Stromal cell of bone marrow (primary cell): ENCODE measurements at regions not wholly inside any gene's neighbourhood (a gene's known extent, or its start where the extent isn't known, plus 50 kb on each side); places are given as distances from the start of the nearest gene placed in this dataset.
A peak's percentile ranks its signal among the peaks of the same experiment; 100 is the strongest.
"Not testable (repeated sequence)": the region's sequence is repeated elsewhere in the genome, so short reads cannot be mapped to it uniquely, and the experiment has no call there.

Source experiments
- DNase-seq: peaks from one replicate; pipeline ENCODE4 v3.0.0-alpha.2; 2012; ENCODE audit warnings: low read depth

- DNase-seq = not testable (repeated sequence)
These were observed 131.4 kb downstream of the MFAP3L start for GRCh38 chr4:169894767-169895166.

- no peak for DNase-seq
These were observed 128.1 kb upstream of the HPF1 start for GRCh38 chr4:169885893-169886292.

GRCh38 chr4:169881769-169882168, 124.0 kb upstream of the HPF1 start:
- no peak for DNase-seq

DNA sequence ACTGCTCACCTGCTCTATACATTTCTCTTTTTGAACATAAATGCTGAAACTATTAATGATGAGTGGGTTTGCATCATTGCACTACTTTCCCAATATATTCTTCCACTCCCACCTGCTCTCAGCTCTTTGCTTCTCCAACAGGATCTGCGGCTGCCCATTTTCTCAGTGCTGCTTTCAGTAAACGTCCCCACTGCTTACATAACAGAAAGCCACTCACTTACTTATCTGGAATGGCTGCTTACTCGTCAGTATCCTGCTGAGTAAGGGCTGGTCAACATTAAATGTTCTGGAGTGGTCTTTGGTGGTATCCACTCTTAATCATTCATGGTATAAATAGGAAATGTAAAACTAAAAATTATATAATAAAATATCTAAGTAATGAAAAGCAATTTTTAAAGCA, 112.8 kb upstream of the HPF1 start:
- DNase-seq = no peak

DNA sequence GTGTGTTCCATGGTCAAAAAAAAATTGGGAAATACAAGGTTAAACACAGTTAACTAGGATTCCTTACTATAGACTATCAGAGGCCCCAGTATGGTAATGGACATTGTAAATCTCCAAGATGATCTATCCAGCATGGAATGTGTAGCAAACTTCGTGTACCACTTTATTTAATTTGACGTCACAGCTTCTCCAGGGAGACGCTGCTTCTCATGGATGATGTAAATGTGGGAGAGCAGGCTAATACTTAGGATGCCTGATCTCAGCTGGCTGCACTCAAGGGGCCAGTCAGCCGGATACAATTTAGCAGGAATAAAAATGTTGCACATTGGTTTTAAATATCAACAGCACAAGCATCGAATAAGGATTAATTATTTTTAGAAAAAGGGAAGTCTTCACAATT, 111.7 kb upstream of the HPF1 start:
- no peak for DNase-seq

GRCh38 chr4:169861593-169861992, 103.8 kb upstream of the HPF1 start:
- DNase-seq = no peak

GRCh38 chr4:169859366-169860216, 101.8 kb upstream of the HPF1 start:
- DNase-seq = no peak

DNA sequence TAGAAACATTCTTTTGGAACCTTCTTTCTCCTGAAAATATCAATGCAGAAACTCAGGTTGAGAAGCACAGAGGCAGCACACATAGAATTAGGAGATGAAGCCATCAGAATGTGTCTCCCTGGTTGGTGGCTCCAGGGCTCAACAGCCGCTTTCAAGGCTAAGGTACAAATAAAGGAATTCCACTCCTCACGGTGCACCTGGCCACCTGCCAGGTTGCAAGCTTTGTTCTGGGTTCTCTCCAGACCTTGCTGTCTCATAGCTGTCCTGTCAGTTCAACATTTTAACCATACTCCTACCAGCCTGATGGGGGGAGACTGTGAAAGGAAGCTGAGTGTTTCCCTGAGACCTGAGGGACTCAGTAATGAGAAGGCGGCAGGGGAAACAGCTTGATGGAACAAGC, 96.3 kb upstream of the HPF1 start:
- no peak for DNase-seq

DNA sequence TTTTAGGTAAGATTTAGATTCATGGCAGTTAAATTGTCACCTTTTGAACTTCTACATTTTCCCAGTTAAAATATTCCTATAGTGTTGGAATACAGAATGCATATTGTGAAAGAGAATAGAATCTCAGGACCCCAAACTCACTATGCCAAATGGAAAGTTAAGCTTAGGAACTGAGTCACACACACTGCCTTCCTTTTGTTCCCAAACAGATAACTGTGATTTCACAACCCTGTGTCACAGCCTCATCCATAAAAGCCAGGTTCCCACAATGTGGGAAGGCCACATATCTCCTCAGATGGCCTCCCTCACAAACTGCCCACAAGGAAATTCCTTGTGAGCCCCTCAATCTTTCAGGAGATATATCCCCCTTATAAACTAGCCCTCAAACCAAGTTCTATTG, 94.7 kb upstream of the HPF1 start:
- DNase-seq = no peak

- DNase-seq = no peak
These were observed 94.0 kb upstream of the HPF1 start for GRCh38 chr4:169851750-169852149.

DNA sequence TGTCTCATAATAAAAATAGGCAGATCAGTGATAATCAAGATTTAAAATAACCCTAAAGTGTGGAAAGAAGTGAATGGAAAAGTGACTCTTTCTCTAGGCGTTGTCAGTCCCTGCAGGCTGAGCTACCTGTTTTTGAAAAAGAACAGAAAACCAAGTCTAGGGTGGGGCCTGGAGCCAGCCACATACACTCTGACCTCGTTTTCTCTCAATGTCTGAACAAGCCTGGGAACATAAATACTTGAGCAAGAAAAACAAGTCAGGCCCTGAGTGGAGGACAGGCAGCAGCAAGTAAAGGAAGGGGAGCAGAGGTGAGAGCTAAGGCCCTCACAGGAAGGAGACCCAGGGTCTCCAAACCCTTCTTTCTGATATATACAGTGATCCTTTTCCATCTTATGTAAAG, 91.7 kb upstream of the HPF1 start:
- no peak for DNase-seq

GRCh38 chr4:169848018-169848417, 90.3 kb upstream of the HPF1 start:
- no peak for DNase-seq

DNA sequence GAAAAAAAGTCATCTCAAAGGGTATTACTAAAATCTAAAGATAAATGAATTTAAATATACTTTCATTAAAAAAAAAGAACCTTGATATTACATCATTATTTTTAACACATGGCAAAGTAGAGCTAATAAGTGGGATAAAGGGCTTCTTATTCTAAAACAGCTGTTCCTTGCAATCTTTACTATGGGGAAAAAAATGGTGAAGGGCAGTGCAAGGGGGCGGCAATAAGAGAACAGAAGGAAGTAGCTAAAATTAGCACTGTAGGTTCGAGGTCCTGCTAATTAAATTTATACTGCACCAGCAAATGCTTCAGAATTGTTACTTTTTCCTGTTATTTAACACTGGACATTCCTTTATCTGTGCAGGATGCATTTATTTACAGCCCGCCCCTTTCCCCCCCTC, 89.4 kb upstream of the HPF1 start:
- DNase-seq = no peak

- no peak for DNase-seq
These were observed 88.7 kb upstream of the HPF1 start for GRCh38 chr4:169846396-169846795.

GRCh38 chr4:169841776-169842175, 84.0 kb upstream of the HPF1 start:
- DNase-seq = no peak

DNA sequence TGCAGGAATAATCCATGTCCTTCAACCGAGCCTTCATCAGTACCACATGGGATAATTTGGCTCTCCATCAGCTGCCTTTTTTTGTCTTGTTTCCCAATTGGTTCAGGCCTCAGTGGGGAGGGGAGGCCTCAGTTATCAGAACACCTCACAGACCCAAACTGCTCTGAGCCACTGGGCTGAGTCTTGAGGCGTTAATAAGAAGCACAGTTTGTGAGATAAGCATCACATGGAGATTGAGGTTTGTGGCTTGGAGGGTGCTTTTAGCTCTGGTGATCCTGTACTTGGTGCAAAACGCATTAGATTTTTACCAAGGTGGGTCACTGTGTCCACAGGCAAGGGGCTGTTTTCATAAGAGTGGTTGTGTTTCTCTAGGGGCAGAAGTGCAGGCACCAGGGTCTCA, 82.8 kb upstream of the HPF1 start:
- DNase-seq = no peak

GRCh38 chr4:169828329-169828728, 70.6 kb upstream of the HPF1 start:
- not testable (repeated sequence) for DNase-seq

DNA sequence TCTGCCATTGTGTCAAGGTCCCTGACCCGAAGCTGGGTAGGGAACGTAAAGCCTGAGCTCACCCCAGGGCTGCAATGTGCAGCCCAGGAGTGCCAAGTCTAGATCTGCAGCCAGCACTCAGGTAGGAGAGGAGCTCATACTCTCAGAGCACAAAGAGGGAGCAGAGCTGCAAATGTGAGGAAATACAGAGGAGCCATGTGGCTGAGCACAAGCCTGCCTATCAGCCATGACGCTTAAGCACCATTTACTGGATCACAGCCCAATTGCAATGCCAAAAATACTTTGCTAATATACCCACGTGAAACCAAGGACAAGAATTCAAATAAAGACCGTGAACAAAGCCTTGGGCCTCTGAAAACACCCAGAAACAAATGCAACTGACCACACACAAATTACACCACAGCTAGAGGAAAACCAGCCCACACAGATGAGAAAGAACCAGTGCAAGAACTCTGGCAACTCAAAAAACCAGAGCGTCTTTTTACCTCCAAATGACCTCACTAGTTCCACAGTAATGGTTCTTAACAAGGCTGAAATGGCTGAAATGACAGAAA, 69.0 kb upstream of the HPF1 start:
- DNase-seq = no peak

DNA sequence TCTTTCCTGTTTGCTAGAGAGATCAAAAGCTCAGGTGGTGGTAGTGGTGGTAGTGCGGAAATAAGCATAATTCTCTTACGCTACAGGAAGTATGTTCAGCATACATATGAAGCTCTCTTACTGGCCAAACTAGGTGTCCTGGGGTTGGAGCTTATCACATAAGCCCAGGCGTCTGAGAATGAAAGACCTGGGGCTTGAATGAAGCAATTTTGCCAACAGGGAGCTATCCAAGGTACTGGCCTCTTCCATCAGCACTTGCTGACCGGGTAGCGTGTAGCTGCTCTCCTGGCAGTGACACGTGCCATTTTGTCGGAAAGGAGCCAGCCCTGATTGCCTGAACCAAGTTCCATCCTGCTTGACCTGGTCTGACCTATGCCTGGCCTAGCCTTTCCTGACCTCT, 65.9 kb upstream of the HPF1 start:
- DNase-seq = peak; percentile 41

DNA sequence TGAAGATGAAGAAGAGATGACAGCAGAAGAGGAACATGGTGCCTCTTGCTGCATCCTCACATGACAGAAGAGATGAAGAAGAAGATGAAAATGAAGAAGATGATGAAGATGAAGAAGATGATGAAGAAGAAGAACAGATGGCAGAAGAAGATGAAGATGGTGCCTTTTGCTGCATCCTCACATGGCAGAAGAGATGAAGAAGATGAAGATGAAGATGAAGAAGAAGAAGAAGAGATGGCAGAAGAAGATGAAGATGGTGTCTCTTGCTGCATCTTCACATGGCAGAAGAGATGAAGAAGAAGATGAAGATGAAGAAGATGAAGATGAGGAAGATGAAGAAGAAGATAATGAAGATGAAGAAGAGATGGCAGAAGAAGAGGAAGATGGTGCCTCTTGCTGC, 63.7 kb upstream of the HPF1 start:
- no peak for DNase-seq

- no peak for DNase-seq
These were observed 60.4 kb upstream of the HPF1 start for GRCh38 chr4:169818063-169818679.

DNA sequence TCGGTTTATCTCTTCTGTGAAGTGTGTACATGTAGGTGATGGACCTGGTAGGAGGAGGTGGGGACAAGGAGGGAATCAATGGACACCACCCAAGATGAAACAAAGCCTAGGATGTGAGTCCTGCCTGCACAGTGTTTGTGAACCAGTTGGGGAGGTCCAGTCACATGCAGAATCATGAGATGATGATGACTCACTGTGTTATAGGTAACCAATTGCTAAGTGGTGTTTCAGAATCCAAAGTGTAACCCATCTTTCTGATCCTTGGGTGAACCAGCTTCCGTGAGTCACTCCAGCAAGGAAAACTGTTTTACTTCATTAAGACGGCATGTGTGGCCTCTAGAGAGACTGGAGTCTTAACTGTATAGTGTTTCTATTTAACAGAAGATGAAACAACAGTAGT, 57.9 kb upstream of the HPF1 start:
- DNase-seq = peak; percentile 38

GRCh38 chr4:169811476-169811875, 53.7 kb upstream of the HPF1 start:
- DNase-seq = no peak
